Neural progenitor cell (in vitro differentiated cells): ENCODE measurements at regions not wholly inside any gene's neighbourhood (a gene's known extent, or its start where the extent isn't known, plus 50 kb on each side); places are given as distances from the start of the nearest gene placed in this dataset.

Experiments
- DNase-seq: peaks from one replicate; pipeline ENCODE4 v3.0.0-alpha.2; 2016; ENCODE audit warnings: low spot score
- H2AFZ ChIP-seq: fragments of 200-600 bp; sonication (generic); replicated peaks from 2 replicates; pipeline ENCODE4 v1.6.1; 2016; ENCODE audit warnings: antibody characterized with exemption
- H3F3A ChIP-seq: fragments of 200-600 bp; sonication (generic); 2 replicates; pipeline ENCODE4 v1.6.1; 2016; ENCODE audit warnings: antibody characterized with exemption, low read depth
- H3K27ac ChIP-seq: fragments of 200-600 bp; sonication (generic); 2 replicates; pipeline ENCODE4 v1.5.1; 2016; ENCODE audit warnings: mild to moderate bottlenecking
- H3K27me3 ChIP-seq: fragments of 200-600 bp; sonication (generic); 2 replicates; pipeline ENCODE4 v1.6.1; 2016; ENCODE audit warnings: mild to moderate bottlenecking, moderate library complexity
- H3K36me3 ChIP-seq: fragments of 200-600 bp; sonication (generic); 2 replicates; pipeline ENCODE4 v1.5.1; 2016
- H3K4me1 ChIP-seq: fragments of 200-600 bp; sonication (generic); 2 replicates; pipeline ENCODE4 v1.6.1; 2016; ENCODE audit warnings: mixed run types
- H3K4me2 ChIP-seq: fragments of 200-600 bp; sonication (generic); 2 replicates; pipeline ENCODE4 v1.6.1; 2016
- H3K4me3 ChIP-seq: fragments of 200-600 bp; sonication (generic); 2 replicates; pipeline ENCODE4 v1.5.1; 2016
- H3K79me2 ChIP-seq: fragments of 200-600 bp; sonication (generic); 2 replicates; pipeline ENCODE4 v1.6.1; 2016; ENCODE audit warnings: low read depth
- H3K9ac ChIP-seq: fragments of 200-600 bp; sonication (generic); 2 replicates; pipeline ENCODE4 v1.6.1; 2016
- H3K9me3 ChIP-seq: fragments of 200-600 bp; sonication (generic); 2 replicates; pipeline ENCODE4 v1.5.1; 2016; ENCODE audit warnings: low read depth
- H4K20me1 ChIP-seq: fragments of 200-600 bp; sonication (generic); 2 replicates; pipeline ENCODE4 v1.6.1; 2016; ENCODE audit warnings: low read depth
- H3K27ac Mint-ChIP-seq: 3 replicates; pipeline ENCODE4 v1.8.0; 2021; ENCODE audit warnings: mixed read lengths
- H3K27me3 Mint-ChIP-seq: 2 replicates; pipeline ENCODE4 v1.8.0; 2022; ENCODE audit warnings: low read depth, mild to moderate bottlenecking, inconsistent platforms, moderate library complexity, mixed read lengths; ENCODE audit not compliant: insufficient read depth
- H3K36me3 Mint-ChIP-seq: 3 replicates; pipeline ENCODE4 v1.8.0; 2021; ENCODE audit warnings: mixed read lengths
- H3K4me1 Mint-ChIP-seq: 3 replicates; pipeline ENCODE4 v1.8.0; 2021; ENCODE audit warnings: mixed read lengths
- H3K4me3 Mint-ChIP-seq: 3 replicates; pipeline ENCODE4 v1.8.0; 2021; ENCODE audit warnings: mild to moderate bottlenecking, moderate library complexity, mixed read lengths
- H3K9me3 Mint-ChIP-seq: 3 replicates; pipeline ENCODE4 v1.8.0; 2020; ENCODE audit warnings: mixed read lengths
- EZH2 ChIP-seq: fragments of 200-600 bp; sonication (generic); IDR thresholded peaks from 2 replicates; pipeline ENCODE4 v1.6.1; 2017; ENCODE audit warnings: antibody characterized with exemption, mild to moderate bottlenecking, moderate library complexity
- EZH2phosphoT487 ChIP-seq: fragments of 200-600 bp; sonication (generic); IDR thresholded peaks from 2 replicates; pipeline ENCODE4 v1.6.1; 2017; ENCODE audit warnings: antibody characterized with exemption
- TF ChIP-seq, protein P1 (sequence below): fragments of 200-600 bp; sonication (generic); IDR thresholded peaks from 2 replicates; pipeline ENCODE4 v1.5.1; 2017; ENCODE audit warnings: antibody characterized with exemption, mild to moderate bottlenecking

DNA sequence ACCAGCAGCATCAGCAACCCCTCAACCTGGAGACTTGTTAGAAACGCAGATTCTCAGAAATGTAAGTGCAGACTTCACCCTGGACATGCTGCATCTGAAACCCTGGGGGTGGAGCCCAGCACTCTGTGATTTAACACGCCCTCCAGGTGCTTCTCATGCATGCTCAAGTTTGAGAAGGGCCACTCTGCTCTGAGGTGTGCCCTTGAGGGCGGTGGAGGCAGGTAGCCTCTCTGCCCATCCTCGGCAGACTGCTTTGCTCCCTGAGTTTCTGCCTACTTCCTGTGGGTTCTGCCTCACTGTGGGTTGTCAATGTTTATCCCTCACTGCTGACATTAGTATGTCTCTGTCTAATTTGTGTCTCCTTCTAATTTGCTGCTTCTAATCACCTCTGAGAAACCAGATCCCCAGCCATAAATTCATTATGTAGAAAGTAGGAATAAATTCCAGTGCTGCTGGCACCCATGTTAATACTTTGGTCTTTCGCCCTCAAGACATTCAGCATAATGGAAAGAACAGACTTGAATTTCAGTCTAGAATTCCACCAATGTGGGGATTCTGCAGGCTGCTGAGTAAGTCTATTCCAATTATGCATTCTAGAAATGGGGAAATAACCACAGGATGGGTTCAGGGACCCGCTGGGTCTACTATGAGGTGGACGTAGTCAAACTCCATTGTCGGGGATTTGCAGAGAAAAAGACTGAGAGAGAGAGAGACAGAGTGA lies 51.3 kb upstream of the CYSLTR2 start:
- Histone ChIP-seq H3K4me1 (peaks cover 6% of the 10 kb centered on the region), H3K4me3 (no peak overlapping the region), H3K79me2 (no peaks in the 10 kb centered on the region), H3K36me3 (no peaks in the 10 kb centered on the region), H3K4me2 (no peak overlapping the region), H3K9me3 (no peaks in the 10 kb centered on the region), H3K9ac (no peak overlapping the region), H2AFZ (no peak overlapping the region), H4K20me1 (no peaks in the 10 kb centered on the region), H3K27me3 (no peaks in the 10 kb centered on the region), H3F3A (no peaks in the 10 kb centered on the region), H3K27ac (no peak overlapping the region)
- no peak overlapping the region for H3K4me3 Mint-ChIP-seq
- no peak overlapping the region for H3K27ac Mint-ChIP-seq
- peaks cover 33% of the 10 kb centered on the region for H3K9me3 Mint-ChIP-seq
- peaks cover 13% of the 10 kb centered on the region for H3K4me1 Mint-ChIP-seq
- no peak for DNase-seq
- H3K36me3 Mint-ChIP-seq = no peaks in the 10 kb centered on the region
- TF ChIP-seq EZH2phosphoT487 (no peak), EZH2 (no peak)
- TF ChIP-seq, protein P1, sequence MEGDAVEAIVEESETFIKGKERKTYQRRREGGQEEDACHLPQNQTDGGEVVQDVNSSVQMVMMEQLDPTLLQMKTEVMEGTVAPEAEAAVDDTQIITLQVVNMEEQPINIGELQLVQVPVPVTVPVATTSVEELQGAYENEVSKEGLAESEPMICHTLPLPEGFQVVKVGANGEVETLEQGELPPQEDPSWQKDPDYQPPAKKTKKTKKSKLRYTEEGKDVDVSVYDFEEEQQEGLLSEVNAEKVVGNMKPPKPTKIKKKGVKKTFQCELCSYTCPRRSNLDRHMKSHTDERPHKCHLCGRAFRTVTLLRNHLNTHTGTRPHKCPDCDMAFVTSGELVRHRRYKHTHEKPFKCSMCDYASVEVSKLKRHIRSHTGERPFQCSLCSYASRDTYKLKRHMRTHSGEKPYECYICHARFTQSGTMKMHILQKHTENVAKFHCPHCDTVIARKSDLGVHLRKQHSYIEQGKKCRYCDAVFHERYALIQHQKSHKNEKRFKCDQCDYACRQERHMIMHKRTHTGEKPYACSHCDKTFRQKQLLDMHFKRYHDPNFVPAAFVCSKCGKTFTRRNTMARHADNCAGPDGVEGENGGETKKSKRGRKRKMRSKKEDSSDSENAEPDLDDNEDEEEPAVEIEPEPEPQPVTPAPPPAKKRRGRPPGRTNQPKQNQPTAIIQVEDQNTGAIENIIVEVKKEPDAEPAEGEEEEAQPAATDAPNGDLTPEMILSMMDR = no peak
- H3K27me3 Mint-ChIP-seq = peaks cover 6% of the 10 kb centered on the region

DNA sequence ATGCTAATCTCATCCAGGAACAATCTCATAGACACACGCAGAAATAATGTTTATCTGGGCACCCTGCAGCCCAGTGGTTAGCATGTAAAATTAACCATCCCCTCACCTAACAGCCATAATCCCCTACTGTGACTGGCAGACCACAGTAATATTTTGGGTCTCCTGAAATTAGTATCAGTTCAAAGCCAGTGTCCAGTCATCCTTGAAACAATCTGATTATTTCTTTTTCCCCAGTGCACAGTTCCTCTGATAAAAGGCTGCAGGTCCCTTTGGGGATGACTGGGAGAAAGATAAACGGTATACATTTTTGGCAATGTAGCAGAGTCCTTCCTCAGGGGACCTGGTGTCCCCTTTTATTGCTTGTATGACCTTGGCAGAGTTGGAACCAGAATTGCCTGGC lies 50.4 kb upstream of the CYSLTR2 start:
- TF ChIP-seq, protein P1 = no peak
- TF ChIP-seq EZH2 (no peak), EZH2phosphoT487 (no peak)

More for the DNA sequence above, 50.4 kb upstream of the CYSLTR2 start:
- no peaks in the 10 kb centered on the region for H3K36me3 Mint-ChIP-seq
- H3K36me3 ChIP-seq = no peaks in the 10 kb centered on the region
- no peaks in the 10 kb centered on the region for H4K20me1 ChIP-seq
- H3K27me3 Mint-ChIP-seq = peaks cover 6% of the 10 kb centered on the region
- no peaks in the 10 kb centered on the region for H3K27me3 ChIP-seq
- no peak overlapping the region for H3K27ac ChIP-seq
- H3K9ac ChIP-seq = no peak overlapping the region
- no peak for DNase-seq
- H3F3A ChIP-seq = no peaks in the 10 kb centered on the region
- H3K27ac Mint-ChIP-seq = no peak overlapping the region
- H3K79me2 ChIP-seq = no peaks in the 10 kb centered on the region
- no peaks in the 10 kb centered on the region for H3K9me3 ChIP-seq
- no peak overlapping the region for H3K4me2 ChIP-seq
- peaks cover 13% of the 10 kb centered on the region for H3K4me1 Mint-ChIP-seq
- no peak overlapping the region for H2AFZ ChIP-seq
- H3K4me3 Mint-ChIP-seq = no peak overlapping the region
- H3K4me1 ChIP-seq = peaks cover 6% of the 10 kb centered on the region
- H3K4me3 ChIP-seq = no peak overlapping the region
- H3K9me3 Mint-ChIP-seq = peaks cover 29% of the 10 kb centered on the region
